Panc1 (cell line): ENCODE measurements at regions not wholly inside any gene's neighbourhood (a gene's known extent, or its start where the extent isn't known, plus 50 kb on each side); places are given as distances from the start of the nearest gene placed in this dataset.
A peak's percentile ranks its signal among the peaks of the same experiment; 100 is the strongest.

ENCODE experiments used
- ATAC-seq: fragments of 200-7000 bp; cut with Tn5 transposase; 2 replicates; pipeline ENCODE4 v1.9.1; 2020; ENCODE audit warnings: mild to moderate bottlenecking, moderate library complexity
- BruUV-seq: library from RNA; stranded (reverse); fragments of 400-500 nt; replicated peaks from 2 replicates; lab custom pipeline; 2021; lab: Mats Ljungman, UMichigan
- CTCF ChIA-PET: fragments of 300-600 bp; sonication (Branson Sonifier 250); formaldehyde crosslinking; loops from one replicate; lab custom pipeline; 2022; ENCODE audit warnings: antibody characterized with exemption; lab: Charles Lee
- POLR2A ChIA-PET: fragments of 300-600 bp; sonication (Branson Sonifier 250); formaldehyde crosslinking; loops from one replicate; lab custom pipeline; 2022; ENCODE audit warnings: antibody characterized with exemption; lab: Charles Lee
- DNase-seq: peaks from one replicate; pipeline ENCODE4 v3.0.0-alpha.2; 2010; ENCODE audit warnings: low read depth, low spot score
- H3K27ac ChIP-seq: 2 replicates; pipeline ENCODE4 v1.5.1; 2011; ENCODE audit warnings: mild to moderate bottlenecking, low read length, inconsistent platforms
- H3K27me3 ChIP-seq: fragments of 200-500 bp; sonication (Bioruptor generic); 2 replicates; pipeline ENCODE4 v1.6.0; 2014; ENCODE audit warnings: low read length, inconsistent platforms; ENCODE audit not compliant: control insufficient read depth, insufficient read depth
- H3K36me3 ChIP-seq: fragments of 200-500 bp; sonication (Bioruptor generic); 2 replicates; pipeline ENCODE4 v1.5.1; 2014; ENCODE audit warnings: inconsistent platforms, mild to moderate bottlenecking, low read length, moderate library complexity; ENCODE audit not compliant: control insufficient read depth, insufficient read depth
- H3K4me1 ChIP-seq: 2 replicates; pipeline ENCODE4 v1.5.1; 2011; ENCODE audit warnings: inconsistent platforms, mild to moderate bottlenecking, low read length, moderate library complexity; ENCODE audit not compliant: control insufficient read depth, insufficient read depth
- H3K4me3 ChIP-seq, 2 experiments: 2 replicates each; pipeline ENCODE4 v1.5.1; 2011 to 2012; ENCODE audit warnings: low read depth in 2 of 2, low read length in 2 of 2, mild to moderate bottlenecking in 2 of 2, inconsistent platforms in 1 of 2, moderate library complexity in 1 of 2
- H3K9me3 ChIP-seq: fragments of 200-500 bp; sonication (Bioruptor generic); 2 replicates; pipeline ENCODE4 v1.5.1; 2014; ENCODE audit warnings: low read depth, mild to moderate bottlenecking, inconsistent platforms, low read length, moderate library complexity; ENCODE audit not compliant: control insufficient read depth, insufficient read depth
- POLR2AphosphoS5 ChIP-seq: IDR thresholded peaks from 2 replicates; pipeline ENCODE4 v1.6.1; 2012; ENCODE audit warnings: mild to moderate bottlenecking, low read depth, low read length, moderate library complexity
- REST ChIP-seq, 2 experiments: IDR thresholded peaks; 2 replicates each; pipeline ENCODE4 v1.6.1; 2011 to 2012; ENCODE audit warnings: low read depth in 2 of 2, control low read depth in 1 of 2, low read length in 1 of 2, mild to moderate bottlenecking in 1 of 2, moderate library complexity in 1 of 2; ENCODE audit not compliant: insufficient read depth in 1 of 2
- SIN3A ChIP-seq: IDR thresholded peaks from 2 replicates; pipeline ENCODE4 v1.6.1; 2012; ENCODE audit warnings: low read depth, mild to moderate bottlenecking, low read length, moderate library complexity, borderline replicate concordance; ENCODE audit not compliant: insufficient read depth
- TCF7L2 ChIP-seq: IDR thresholded peaks from 2 replicates; pipeline ENCODE4 v1.6.1; 2011; ENCODE audit warnings: mild to moderate bottlenecking, low read depth, low read length, inconsistent platforms
- in situ Hi-C: cut with HindIII; loops from 2 replicates; pipeline ENCODE4 v1.10.0; 2016; ENCODE audit warnings: low sequenced_read_pairs, low pct_unique_long_range_greater_than_20kb
- intact Hi-C: fragments of 100-400 bp; cut with micrococcal nuclease; formaldehyde crosslinking; loops from one replicate; pipeline ENCODE4 v1.10.0; 2022; ENCODE audit not compliant: unreplicated experiment
- TF ChIP-seq, protein P1 (sequence below): fragments of 450-650 bp; IDR thresholded peaks from 2 replicates; pipeline ENCODE4 v1.5.1; 2017; ENCODE audit warnings: mild to moderate bottlenecking

- DNase-seq (no peak), ATAC-seq (no peak)
- no peaks in the 10 kb centered on the region for H3K36me3 ChIP-seq
- no peak overlapping the region for H3K4me3 ChIP-seq
- TF ChIP-seq TCF7L2 (no peak), SIN3A (no peak)
- POLR2A ChIA-PET = interaction anchor here (0.9 kb wide), 1 partner anchor 143 kb away, joined by 3 read pairs; no protein-coding TSS in a partner anchor
- no peaks in the 10 kb centered on the region for H3K9me3 ChIP-seq
- no peaks in the 10 kb centered on the region for H3K27me3 ChIP-seq
- no TSS peak for BruUV-seq
- H3K27ac ChIP-seq = peak overlapping the region; percentile 48
- in situ Hi-C loops = no loop called here
- CTCF ChIA-PET = no interaction called here
- peaks cover 29% of the 10 kb centered on the region for H3K4me1 ChIP-seq
- intact Hi-C loops = no loop called here
Measured at GRCh38 chr15:100712226-100712625, 109.8 kb downstream of the ASB7 start.

GRCh38 chr15:100713163-100713867 is 110.9 kb downstream of the ASB7 start:
- Histone ChIP-seq H3K27ac (peak overlapping the region; percentile 76), H3K27me3 (no peaks in the 10 kb centered on the region), H3K4me1 (peaks cover 29% of the 10 kb centered on the region), H3K36me3 (no peaks in the 10 kb centered on the region), H3K9me3 (no peaks in the 10 kb centered on the region), H3K4me3 (no peak overlapping the region)
- ATAC-seq (peak; percentile 88), DNase-seq (peak; percentile 20)
- POLR2A ChIA-PET = no interaction called here
- TF ChIP-seq REST (IDR thresholded peaks at IDR 0.05; ENCODE audit: insufficient read depth in 1 of 2, low read depth in 2 of 2, low read length in 1 of 2) = no peak
- no peak for TF ChIP-seq TCF7L2
- TF ChIP-seq, protein P1, sequence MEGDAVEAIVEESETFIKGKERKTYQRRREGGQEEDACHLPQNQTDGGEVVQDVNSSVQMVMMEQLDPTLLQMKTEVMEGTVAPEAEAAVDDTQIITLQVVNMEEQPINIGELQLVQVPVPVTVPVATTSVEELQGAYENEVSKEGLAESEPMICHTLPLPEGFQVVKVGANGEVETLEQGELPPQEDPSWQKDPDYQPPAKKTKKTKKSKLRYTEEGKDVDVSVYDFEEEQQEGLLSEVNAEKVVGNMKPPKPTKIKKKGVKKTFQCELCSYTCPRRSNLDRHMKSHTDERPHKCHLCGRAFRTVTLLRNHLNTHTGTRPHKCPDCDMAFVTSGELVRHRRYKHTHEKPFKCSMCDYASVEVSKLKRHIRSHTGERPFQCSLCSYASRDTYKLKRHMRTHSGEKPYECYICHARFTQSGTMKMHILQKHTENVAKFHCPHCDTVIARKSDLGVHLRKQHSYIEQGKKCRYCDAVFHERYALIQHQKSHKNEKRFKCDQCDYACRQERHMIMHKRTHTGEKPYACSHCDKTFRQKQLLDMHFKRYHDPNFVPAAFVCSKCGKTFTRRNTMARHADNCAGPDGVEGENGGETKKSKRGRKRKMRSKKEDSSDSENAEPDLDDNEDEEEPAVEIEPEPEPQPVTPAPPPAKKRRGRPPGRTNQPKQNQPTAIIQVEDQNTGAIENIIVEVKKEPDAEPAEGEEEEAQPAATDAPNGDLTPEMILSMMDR = no peak
- no peak for TF ChIP-seq POLR2AphosphoS5
- TF ChIP-seq SIN3A = no peak
- BruUV-seq = no TSS peak
- intact Hi-C loops (no loop called here), in situ Hi-C loops (no loop called here)
- CTCF ChIA-PET = no interaction called here
